Calu3 (cell line): ENCODE measurements at regions not wholly inside any gene's neighbourhood (a gene's known extent, or its start where the extent isn't known, plus 50 kb on each side); places are given as distances from the start of the nearest gene placed in this dataset.

Source experiments
- BruUV-seq: library from RNA; stranded (reverse); fragments of 400-500 nt; replicated peaks from 2 replicates; lab custom pipeline; 2021; lab: Mats Ljungman, UMichigan
- CTCF ChIA-PET: fragments of 300-600 bp; sonication (Branson Sonifier 250); formaldehyde crosslinking; loops from one replicate; lab custom pipeline; 2022; ENCODE audit warnings: antibody characterized with exemption; lab: Charles Lee
- DNase-seq: peaks from one replicate; pipeline ENCODE4 v3.0.0; 2022
- H3K27ac Mint-ChIP-seq: one replicate; pipeline ENCODE4 v1.8.0; 2022; ENCODE audit warnings: mixed read lengths; ENCODE audit not compliant: unreplicated experiment
- H3K27me3 Mint-ChIP-seq: one replicate; pipeline ENCODE4 v1.8.0; 2022; ENCODE audit warnings: mixed read lengths; ENCODE audit not compliant: unreplicated experiment
- H3K36me3 Mint-ChIP-seq: one replicate; pipeline ENCODE4 v1.8.0; 2022; ENCODE audit warnings: mild to moderate bottlenecking, moderate library complexity, mixed read lengths; ENCODE audit not compliant: insufficient read depth, unreplicated experiment
- H3K4me1 Mint-ChIP-seq: one replicate; pipeline ENCODE4 v1.8.0; 2022; ENCODE audit warnings: mild to moderate bottlenecking, low read depth, mixed read lengths; ENCODE audit not compliant: unreplicated experiment
- H3K4me3 Mint-ChIP-seq: one replicate; pipeline ENCODE4 v1.8.0; 2022; ENCODE audit warnings: mild to moderate bottlenecking, low read depth, moderate library complexity, mixed read lengths; ENCODE audit not compliant: unreplicated experiment
- H3K9me3 Mint-ChIP-seq: one replicate; pipeline ENCODE4 v1.8.0; 2022; ENCODE audit warnings: low read depth, mixed read lengths; ENCODE audit not compliant: unreplicated experiment
- CTCF ChIP-seq: fragments of 200-600 bp; IDR thresholded peaks from one replicate; pipeline ENCODE4 v1.8.0; 2022; ENCODE audit warnings: antibody characterized with exemption; ENCODE audit not compliant: unreplicated experiment
- intact Hi-C: fragments of 100-400 bp; cut with micrococcal nuclease; formaldehyde crosslinking; loops from one replicate; pipeline ENCODE4 v1.10.0; 2022; ENCODE audit not compliant: unreplicated experiment

GRCh38 chr5:167592114-167592513 is 699.3 kb upstream of the WWC1 start:
- TF ChIP-seq CTCF = no peak
- CTCF ChIA-PET = no interaction called here
- intact Hi-C loops = no loop called here
- no peaks in the 10 kb centered on the region for H3K9me3 Mint-ChIP-seq
- H3K4me3 Mint-ChIP-seq = no peak overlapping the region
- H3K27me3 Mint-ChIP-seq = no peaks in the 10 kb centered on the region
- no peaks in the 10 kb centered on the region for H3K4me1 Mint-ChIP-seq
- no peak overlapping the region for H3K27ac Mint-ChIP-seq
- no peak for DNase-seq
- no TSS peak for BruUV-seq
- no peaks in the 10 kb centered on the region for H3K36me3 Mint-ChIP-seq

- no peaks in the 10 kb centered on the region for H3K36me3 Mint-ChIP-seq
- BruUV-seq = no TSS peak
- H3K4me1 Mint-ChIP-seq = no peaks in the 10 kb centered on the region
- no peak overlapping the region for H3K4me3 Mint-ChIP-seq
- H3K9me3 Mint-ChIP-seq = no peaks in the 10 kb centered on the region
- H3K27ac Mint-ChIP-seq = no peak overlapping the region
- CTCF ChIA-PET = interaction anchor here (0.6 kb wide), 1 partner anchor 893 kb away, joined by 3 read pairs; no protein-coding TSS in a partner anchor
- intact Hi-C loops = no loop called here
- DNase-seq = no peak
- TF ChIP-seq CTCF = no peak
- H3K27me3 Mint-ChIP-seq = no peaks in the 10 kb centered on the region
These were observed 698.0 kb upstream of the WWC1 start for GRCh38 chr5:167593329-167594060.

GRCh38 chr5:167594061-167594435 is 697.4 kb upstream of the WWC1 start:
- no peak for DNase-seq
- Mint-ChIP-seq H3K27me3 (no peaks in the 10 kb centered on the region), H3K9me3 (no peaks in the 10 kb centered on the region), H3K4me1 (no peaks in the 10 kb centered on the region), H3K27ac (no peak overlapping the region), H3K4me3 (no peak overlapping the region), H3K36me3 (no peaks in the 10 kb centered on the region)
- intact Hi-C loops = no loop called here
- CTCF ChIA-PET = no interaction called here
- no TSS peak for BruUV-seq
- TF ChIP-seq CTCF = no peak

- Mint-ChIP-seq H3K27me3 (no peaks in the 10 kb centered on the region), H3K4me1 (no peaks in the 10 kb centered on the region)
These were observed 696.7 kb upstream of the WWC1 start for GRCh38 chr5:167594750-167595149.

More at GRCh38 chr5:167594750-167595149, 696.7 kb upstream of the WWC1 start:
- DNase-seq = no peak
- H3K36me3 Mint-ChIP-seq = no peaks in the 10 kb centered on the region
- no peak overlapping the region for H3K4me3 Mint-ChIP-seq
- intact Hi-C loops = no loop called here
- no peak for TF ChIP-seq CTCF
- BruUV-seq = no TSS peak
- H3K9me3 Mint-ChIP-seq = no peaks in the 10 kb centered on the region
- no peak overlapping the region for H3K27ac Mint-ChIP-seq
- CTCF ChIA-PET = no interaction called here
